Karpas-422 (cell line): ENCODE measurements at regions not wholly inside any gene's neighbourhood (a gene's known extent, or its start where the extent isn't known, plus 50 kb on each side); places are given as distances from the start of the nearest gene placed in this dataset.

Source experiments
- DNase-seq: peaks from one replicate; pipeline ENCODE4 v3.0.0-alpha.2; 2015
- H2AFZ ChIP-seq: fragments of 200-600 bp; sonication (generic); 2 replicates; pipeline ENCODE4 v1.6.1; 2014; ENCODE audit warnings: antibody characterized with exemption, low read length, mixed read lengths
- H3K27ac ChIP-seq: fragments of 200-600 bp; sonication (generic); 2 replicates; pipeline ENCODE4 v1.5.1; 2014; ENCODE audit warnings: mild to moderate bottlenecking, low read length, moderate library complexity
- H3K27me3 ChIP-seq: fragments of 200-600 bp; sonication (generic); 2 replicates; pipeline ENCODE4 v1.6.1; 2014; ENCODE audit warnings: low read length, mixed read lengths
- H3K36me3 ChIP-seq: fragments of 200-600 bp; sonication (generic); 2 replicates; pipeline ENCODE4 v1.6.1; 2014; ENCODE audit warnings: low read length, mixed read lengths; ENCODE audit not compliant: insufficient read depth
- H3K4me1 ChIP-seq: fragments of 200-600 bp; sonication (generic); 2 replicates; pipeline ENCODE4 v1.6.1; 2014; ENCODE audit warnings: mild to moderate bottlenecking, low read length, mixed read lengths
- H3K4me2 ChIP-seq: fragments of 200-600 bp; sonication (generic); 2 replicates; pipeline ENCODE4 v1.6.1; 2014; ENCODE audit warnings: low read length, low read depth, mild to moderate bottlenecking; ENCODE audit not compliant: poor library complexity, severe bottlenecking
- H3K4me3 ChIP-seq: fragments of 200-600 bp; sonication (generic); 2 replicates; pipeline ENCODE4 v1.5.1; 2014; ENCODE audit warnings: mild to moderate bottlenecking, antibody characterized with exemption, low read length, mixed read lengths
- H3K79me2 ChIP-seq: fragments of 200-600 bp; sonication (generic); 2 replicates; pipeline ENCODE4 v1.6.1; 2014; ENCODE audit warnings: mild to moderate bottlenecking, low read length, mixed read lengths
- H3K9ac ChIP-seq: fragments of 200-600 bp; sonication (generic); 2 replicates; pipeline ENCODE4 v1.6.0; 2014; ENCODE audit warnings: low read length
- H3K9me2 ChIP-seq: fragments of 200-600 bp; sonication (generic), shearing (Covaris generic); replicated peaks from 2 replicates; pipeline ENCODE4 v1.6.0; 2014; ENCODE audit warnings: mild to moderate bottlenecking, low read length, moderate library complexity; ENCODE audit not compliant: insufficient read depth
- H3K9me3 ChIP-seq: fragments of 300-700, 200-600 bp; sonication (generic); 2 replicates; pipeline ENCODE4 v1.6.1; 2014; ENCODE audit warnings: low read length, mixed read lengths
- H4K20me1 ChIP-seq: fragments of 200-600 bp; sonication (generic); 2 replicates; pipeline ENCODE4 v1.6.1; 2014; ENCODE audit warnings: mild to moderate bottlenecking, antibody characterized with exemption, low read length, low read depth; ENCODE audit not compliant: insufficient read depth

DNA sequence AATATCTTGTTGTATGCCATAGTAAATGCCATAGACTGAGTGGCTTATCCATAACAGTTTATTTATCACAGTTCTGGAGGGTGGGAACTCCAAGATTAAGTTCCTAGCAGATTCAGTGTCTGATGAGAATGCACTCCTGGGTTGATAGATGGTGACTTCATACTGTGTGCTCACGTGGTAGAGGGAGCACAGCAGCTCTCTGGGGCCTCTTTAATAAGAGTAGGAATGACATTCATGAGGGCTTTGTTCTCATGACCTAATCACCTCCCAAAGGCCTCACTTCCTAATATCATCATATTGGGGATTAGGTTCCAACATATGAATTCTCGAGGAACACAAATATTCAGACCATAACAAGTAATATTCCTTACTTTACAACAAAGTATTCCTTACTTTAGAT, 98.1 kb upstream of the SH3BP4 start:
- no peaks in the 10 kb centered on the region for H3K36me3 ChIP-seq
- no peak overlapping the region for H3K9ac ChIP-seq
- no peaks in the 10 kb centered on the region for H3K9me2 ChIP-seq
- no peaks in the 10 kb centered on the region for H3K9me3 ChIP-seq
- peaks cover 21% of the 10 kb centered on the region for H3K4me1 ChIP-seq
- no peaks in the 10 kb centered on the region for H4K20me1 ChIP-seq
- H3K79me2 ChIP-seq: no peaks in the 10 kb centered on the region
- H3K4me3 ChIP-seq: no peak overlapping the region
- H3K4me2 ChIP-seq: no peak overlapping the region
- H2AFZ ChIP-seq: no peak overlapping the region
- no peaks in the 10 kb centered on the region for H3K27me3 ChIP-seq
- H3K27ac ChIP-seq: no peak overlapping the region
- no peak for DNase-seq

DNA sequence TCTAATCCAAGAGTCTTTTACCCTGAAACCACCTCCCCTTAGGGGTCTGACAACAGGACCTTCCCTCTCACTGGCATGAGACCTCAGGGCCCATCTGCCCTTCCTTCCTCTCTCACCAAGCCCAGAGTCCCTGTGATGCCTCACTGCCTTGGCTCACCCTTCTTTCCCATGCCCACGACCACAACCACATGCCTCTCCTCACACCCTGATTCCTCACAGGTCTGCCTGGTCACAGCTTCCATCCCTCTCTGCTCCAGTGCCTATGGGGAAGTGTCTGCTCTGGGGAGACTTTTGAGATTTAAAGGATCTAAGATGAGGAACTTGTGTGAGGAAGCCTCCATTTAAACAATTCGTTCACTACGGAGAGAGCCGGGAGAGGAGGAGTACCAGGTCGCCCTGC, 98.9 kb upstream of the SH3BP4 start:
- peaks cover 25% of the 10 kb centered on the region for H3K4me1 ChIP-seq
- H3K4me2 ChIP-seq: no peak overlapping the region
- H4K20me1 ChIP-seq: no peaks in the 10 kb centered on the region
- H3K9me2 ChIP-seq: no peaks in the 10 kb centered on the region
- H3K27ac ChIP-seq: no peak overlapping the region
- no peaks in the 10 kb centered on the region for H3K79me2 ChIP-seq
- no peak overlapping the region for H3K9ac ChIP-seq
- no peaks in the 10 kb centered on the region for H3K36me3 ChIP-seq
- H3K9me3 ChIP-seq: no peaks in the 10 kb centered on the region
- no peak overlapping the region for H3K4me3 ChIP-seq
- DNase-seq: no peak
- H2AFZ ChIP-seq: no peak overlapping the region
- H3K27me3 ChIP-seq: no peaks in the 10 kb centered on the region

DNA sequence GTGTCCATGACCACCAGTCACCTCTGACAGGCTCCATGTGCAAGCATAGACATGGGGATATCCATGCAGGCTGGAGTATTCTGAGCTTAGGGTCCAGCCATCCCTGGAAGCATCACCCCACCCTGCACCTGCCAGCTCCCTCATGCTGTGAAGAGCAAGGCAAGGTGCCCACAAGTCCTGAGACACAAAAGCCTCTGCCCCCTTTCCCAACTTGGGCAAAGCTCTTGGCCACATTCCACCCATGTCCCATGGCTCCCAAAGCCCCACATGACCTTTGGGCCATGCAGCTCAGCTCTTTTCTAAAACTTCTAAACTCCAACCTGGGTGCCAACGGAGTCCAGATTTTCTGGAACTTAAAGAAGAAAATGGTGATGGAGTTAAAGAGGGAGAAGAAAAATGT, 99.8 kb upstream of the SH3BP4 start:
- Histone ChIP-seq H3K4me2 (no peak overlapping the region), H3K9me3 (no peaks in the 10 kb centered on the region), H2AFZ (no peak overlapping the region), H3K27ac (no peak overlapping the region), H3K79me2 (no peaks in the 10 kb centered on the region), H3K9ac (no peak overlapping the region), H3K4me1 (peaks cover 21% of the 10 kb centered on the region), H3K9me2 (no peaks in the 10 kb centered on the region), H3K36me3 (no peaks in the 10 kb centered on the region), H4K20me1 (no peaks in the 10 kb centered on the region), H3K4me3 (no peak overlapping the region), H3K27me3 (no peaks in the 10 kb centered on the region)
- DNase-seq: no peak

DNA sequence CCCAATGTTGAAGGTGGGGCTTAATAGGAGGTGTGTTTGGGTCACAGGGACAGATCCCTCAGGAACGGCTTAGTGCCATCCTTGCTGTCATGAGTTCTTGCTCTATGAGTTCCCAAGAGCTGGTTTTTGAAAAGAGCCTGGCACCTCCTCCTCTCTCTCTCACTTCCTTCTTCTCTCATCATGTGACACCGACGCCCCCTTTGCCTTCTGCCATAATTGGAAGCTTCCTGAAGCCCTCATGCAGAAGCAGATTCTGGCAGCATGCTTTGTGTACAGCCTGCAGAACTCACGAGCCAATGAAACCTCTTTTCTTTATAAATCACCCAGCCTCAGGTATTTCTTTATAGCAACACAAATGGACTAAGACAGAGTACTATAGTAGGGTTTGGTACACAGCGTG, 100.4 kb upstream of the SH3BP4 start:
- no peak overlapping the region for H3K9ac ChIP-seq
- H3K9me3 ChIP-seq: no peaks in the 10 kb centered on the region
- H4K20me1 ChIP-seq: no peaks in the 10 kb centered on the region
- DNase-seq: peak; percentile 52
- no peak overlapping the region for H3K4me2 ChIP-seq
- no peaks in the 10 kb centered on the region for H3K79me2 ChIP-seq
- H3K4me1 ChIP-seq: peaks cover 17% of the 10 kb centered on the region
- H3K36me3 ChIP-seq: no peaks in the 10 kb centered on the region
- H3K9me2 ChIP-seq: no peaks in the 10 kb centered on the region
- H3K27ac ChIP-seq: no peak overlapping the region
- H3K27me3 ChIP-seq: no peaks in the 10 kb centered on the region
- no peak overlapping the region for H3K4me3 ChIP-seq
- no peak overlapping the region for H2AFZ ChIP-seq

DNA sequence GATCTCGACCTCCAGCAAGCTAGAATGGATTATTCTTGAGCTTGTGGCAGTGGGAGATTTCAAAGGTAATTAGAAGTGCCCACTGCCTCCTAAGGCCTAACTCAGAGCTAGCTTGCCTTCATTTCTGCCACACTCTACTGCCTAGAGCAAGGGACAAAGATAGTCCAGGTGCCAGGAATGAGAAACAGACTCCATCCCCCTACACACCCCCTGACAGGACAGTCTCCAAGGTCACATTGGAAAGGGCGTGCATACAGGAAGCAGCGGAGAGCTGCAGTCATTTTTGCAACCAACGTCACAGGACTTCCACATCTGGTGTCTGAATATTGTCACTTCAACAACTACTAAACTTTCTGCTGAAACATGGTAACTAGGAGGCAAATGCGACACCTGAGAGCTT, 101.0 kb upstream of the SH3BP4 start:
- H3K4me1 ChIP-seq: peaks cover 11% of the 10 kb centered on the region
- H3K4me3 ChIP-seq: no peak overlapping the region
- no peaks in the 10 kb centered on the region for H3K9me3 ChIP-seq
- no peak for DNase-seq
- no peaks in the 10 kb centered on the region for H3K9me2 ChIP-seq
- H3K4me2 ChIP-seq: no peak overlapping the region
- no peak overlapping the region for H3K9ac ChIP-seq
- H3K27me3 ChIP-seq: no peaks in the 10 kb centered on the region
- H3K79me2 ChIP-seq: no peaks in the 10 kb centered on the region
- H2AFZ ChIP-seq: no peak overlapping the region
- H3K36me3 ChIP-seq: no peaks in the 10 kb centered on the region
- H4K20me1 ChIP-seq: no peaks in the 10 kb centered on the region
- no peak overlapping the region for H3K27ac ChIP-seq

DNA sequence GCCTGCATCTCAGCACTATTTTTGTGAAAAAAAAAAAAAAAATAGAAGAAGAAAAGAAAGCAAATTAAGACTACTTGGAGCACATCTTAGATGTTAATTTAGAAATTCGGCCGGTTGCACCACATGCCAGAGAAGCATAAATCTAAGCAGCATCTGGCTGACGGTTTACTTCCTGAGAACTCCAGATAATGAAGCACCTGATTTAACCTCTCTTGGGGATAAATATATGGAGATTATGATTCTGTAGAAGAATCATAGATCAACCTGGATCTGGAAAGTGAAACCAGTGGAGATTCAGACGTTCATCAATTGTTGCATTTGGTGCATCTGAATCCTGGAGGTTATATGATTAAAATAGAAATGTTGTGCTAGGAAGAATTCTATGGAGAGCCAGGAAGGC, 102.1 kb upstream of the SH3BP4 start:
- Histone ChIP-seq H3K27ac (no peak overlapping the region), H3K9me2 (no peaks in the 10 kb centered on the region), H3K27me3 (no peaks in the 10 kb centered on the region), H3K4me3 (no peak overlapping the region), H3K4me2 (no peak overlapping the region), H2AFZ (no peak overlapping the region), H3K9ac (no peak overlapping the region), H3K9me3 (no peaks in the 10 kb centered on the region), H4K20me1 (no peaks in the 10 kb centered on the region), H3K4me1 (0 out of 2 replicates have a peak, but pooled peaks cover 6% of the 10 kb centered on the region), H3K79me2 (no peaks in the 10 kb centered on the region), H3K36me3 (no peaks in the 10 kb centered on the region)
- DNase-seq: no peak

DNA sequence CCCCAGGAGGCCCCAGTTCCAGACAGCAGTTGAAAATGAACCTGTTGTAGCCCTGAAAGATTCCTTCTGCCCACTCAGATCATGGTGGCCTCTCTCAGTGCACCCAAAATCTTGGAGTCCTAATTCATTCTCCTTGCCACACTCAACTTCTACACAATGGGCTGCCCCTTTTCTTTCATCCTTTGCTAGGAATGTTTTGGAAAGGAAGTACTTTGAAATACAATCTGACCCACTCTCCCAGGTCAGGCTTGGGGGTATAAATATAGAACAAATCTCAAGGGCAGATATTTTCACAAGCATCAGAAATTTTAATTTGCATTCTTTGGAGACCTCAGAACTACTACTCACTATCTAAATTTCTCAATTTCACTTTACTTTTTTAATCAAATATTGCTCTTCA, 103.2 kb upstream of the SH3BP4 start:
- Histone ChIP-seq H3K4me1 (0 out of 2 replicates have a peak, but pooled peaks cover 6% of the 10 kb centered on the region), H4K20me1 (no peaks in the 10 kb centered on the region), H2AFZ (no peak overlapping the region), H3K27ac (no peak overlapping the region), H3K27me3 (no peaks in the 10 kb centered on the region), H3K4me2 (peak overlapping the region; percentile 11), H3K9me3 (no peaks in the 10 kb centered on the region), H3K4me3 (no peak overlapping the region), H3K79me2 (no peaks in the 10 kb centered on the region), H3K9ac (no peak overlapping the region), H3K36me3 (no peaks in the 10 kb centered on the region), H3K9me2 (no peaks in the 10 kb centered on the region)
- DNase-seq: no peak

DNA sequence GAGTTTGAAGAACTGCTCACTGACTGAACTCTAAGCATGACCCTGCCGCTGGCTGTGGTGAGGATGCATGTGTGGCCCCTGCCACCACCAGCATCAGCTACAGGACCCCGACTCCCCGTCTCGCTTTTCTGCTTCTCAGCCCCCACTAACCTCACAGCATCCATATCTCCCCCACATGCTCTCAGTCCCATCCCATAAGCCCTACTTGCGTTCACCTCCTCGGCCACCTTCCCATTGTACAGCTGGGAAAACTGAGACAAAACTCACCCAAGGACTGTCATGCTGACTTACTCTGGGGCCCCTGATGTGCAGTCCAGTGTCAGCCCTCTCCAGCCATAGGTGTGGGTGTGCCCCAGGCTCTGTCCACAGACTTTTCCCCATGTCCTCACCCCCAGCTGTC, 104.2 kb upstream of the SH3BP4 start:
- Histone ChIP-seq H3K4me1 (0 out of 2 replicates have a peak, but pooled peaks cover 6% of the 10 kb centered on the region), H2AFZ (no peak overlapping the region), H3K27ac (no peak overlapping the region), H3K27me3 (no peaks in the 10 kb centered on the region), H3K4me3 (no peak overlapping the region), H4K20me1 (no peaks in the 10 kb centered on the region), H3K36me3 (no peaks in the 10 kb centered on the region), H3K9me3 (no peaks in the 10 kb centered on the region), H3K9me2 (no peaks in the 10 kb centered on the region), H3K79me2 (no peaks in the 10 kb centered on the region), H3K4me2 (no peak overlapping the region), H3K9ac (no peak overlapping the region)
- DNase-seq: no peak

DNA sequence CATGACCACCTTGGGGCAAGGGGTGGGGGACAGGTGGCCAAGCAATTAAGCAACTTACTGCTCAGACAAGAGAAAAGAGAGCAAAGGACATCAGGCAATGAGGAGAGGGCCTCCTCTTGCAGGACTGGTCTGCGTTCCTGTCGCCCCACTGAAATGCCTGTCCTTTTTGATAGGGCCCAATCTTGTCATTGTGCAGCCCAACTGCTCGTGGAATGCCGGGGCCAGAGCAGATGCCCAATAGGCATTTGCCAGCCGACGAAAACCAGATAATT, 104.5 kb upstream of the SH3BP4 start:
- H3K4me3 ChIP-seq: no peak overlapping the region
- no peak overlapping the region for H3K4me2 ChIP-seq
- no peak overlapping the region for H2AFZ ChIP-seq
- no peak overlapping the region for H3K9ac ChIP-seq
- no peaks in the 10 kb centered on the region for H3K9me2 ChIP-seq
- no peak for DNase-seq
- no peak overlapping the region for H3K27ac ChIP-seq
- no peaks in the 10 kb centered on the region for H3K9me3 ChIP-seq
- H3K79me2 ChIP-seq: no peaks in the 10 kb centered on the region
- H3K4me1 ChIP-seq: 0 out of 2 replicates have a peak, but pooled peaks cover 6% of the 10 kb centered on the region
- H3K36me3 ChIP-seq: no peaks in the 10 kb centered on the region
- no peaks in the 10 kb centered on the region for H3K27me3 ChIP-seq
- no peaks in the 10 kb centered on the region for H4K20me1 ChIP-seq
